ENCODE measurements at regions not wholly inside any gene's neighbourhood (a gene's known extent, or its start where the extent isn't known, plus 50 kb on each side); places are given as distances from the start of the nearest gene placed in this dataset.
"Not testable (repeated sequence)": the region's sequence is repeated elsewhere in the genome, so short reads cannot be mapped to it uniquely, and the experiment has no call there.

- no peaks in the 10 kb centered on the region for H3K27me3 Mint-ChIP-seq (ENCODE audit: unreplicated experiment)
- CTCF ChIA-PET: interaction anchor here (0.6 to 3.2 kb wide), 18 partner anchors 12 to 1368 kb away, joined by 3 to 24 read pairs (median 4); partner anchors contain the start of gene CHD2
- DNase-seq: peak; percentile 79
- H3K9me3 Mint-ChIP-seq (ENCODE audit: low read depth, unreplicated experiment): no peaks in the 10 kb centered on the region
- peak overlapping the region; percentile 24 for H3K27ac Mint-ChIP-seq (ENCODE audit: unreplicated experiment)
- peaks cover 24% of the 10 kb centered on the region for H3K4me1 Mint-ChIP-seq (ENCODE audit: low read depth, unreplicated experiment)
- H3K36me3 Mint-ChIP-seq (ENCODE audit: insufficient read depth, unreplicated experiment): peaks cover 5% of the 10 kb centered on the region
- intact Hi-C loops (cut with micrococcal nuclease; ENCODE audit: unreplicated experiment): loop anchor here (1.0 kb wide), 2 partner anchors 121 to 184 kb away; no protein-coding TSS in a partner anchor
- no TSS peak for BruUV-seq (replicated peaks)
- TF ChIP-seq CTCF (IDR thresholded peaks at IDR 0.05; ENCODE audit: unreplicated experiment): peak; percentile 31
- no peak overlapping the region for H3K4me3 Mint-ChIP-seq (ENCODE audit: low read depth, unreplicated experiment)
Measured at GRCh38 chr15:92797168-92798052, 102.7 kb upstream of the CHD2 start.

GRCh38 chr15:92800013-92800412, 100.1 kb upstream of the CHD2 start:
- Mint-ChIP-seq H3K9me3 (ENCODE audit: low read depth, unreplicated experiment) (no peaks in the 10 kb centered on the region), H3K27me3 (ENCODE audit: unreplicated experiment) (no peaks in the 10 kb centered on the region), H3K4me3 (ENCODE audit: low read depth, unreplicated experiment) (no peak overlapping the region), H3K27ac (ENCODE audit: unreplicated experiment) (no peak overlapping the region), H3K4me1 (ENCODE audit: low read depth, unreplicated experiment) (peaks cover 37% of the 10 kb centered on the region), H3K36me3 (ENCODE audit: insufficient read depth, unreplicated experiment) (peaks cover 20% of the 10 kb centered on the region)
- no peak for DNase-seq
- no TSS peak for BruUV-seq (replicated peaks)
- CTCF ChIA-PET: no interaction called here
- no peak for TF ChIP-seq CTCF (IDR thresholded peaks at IDR 0.05; ENCODE audit: unreplicated experiment)
- intact Hi-C loops (cut with micrococcal nuclease; ENCODE audit: unreplicated experiment): no loop called here

- Mint-ChIP-seq H3K4me1 (ENCODE audit: low read depth, unreplicated experiment) (peaks cover 37% of the 10 kb centered on the region), H3K36me3 (ENCODE audit: insufficient read depth, unreplicated experiment) (peaks cover 20% of the 10 kb centered on the region)
- DNase-seq; H3K27ac Mint-ChIP-seq (ENCODE audit: unreplicated experiment); BruUV-seq (replicated peaks); H3K27me3 Mint-ChIP-seq (ENCODE audit: unreplicated experiment); H3K4me3 Mint-ChIP-seq (ENCODE audit: low read depth, unreplicated experiment); H3K9me3 Mint-ChIP-seq (ENCODE audit: low read depth, unreplicated experiment); intact Hi-C loops (cut with micrococcal nuclease; ENCODE audit: unreplicated experiment): not testable (repeated sequence)
- CTCF ChIA-PET: interaction anchor here (0.7 kb wide), 1 partner anchor 82 kb away, joined by 3 read pairs; no protein-coding TSS in a partner anchor
Measured at GRCh38 chr15:92800416-92801055, 99.6 kb upstream of the CHD2 start.

GRCh38 chr15:92801056-92801773, 98.9 kb upstream of the CHD2 start:
- H3K9me3 Mint-ChIP-seq (ENCODE audit: low read depth, unreplicated experiment); H3K4me3 Mint-ChIP-seq (ENCODE audit: low read depth, unreplicated experiment); BruUV-seq (replicated peaks); H3K27me3 Mint-ChIP-seq (ENCODE audit: unreplicated experiment); intact Hi-C loops (cut with micrococcal nuclease; ENCODE audit: unreplicated experiment): not testable (repeated sequence)
- peak overlapping the region; percentile 38 for H3K27ac Mint-ChIP-seq (ENCODE audit: unreplicated experiment)
- DNase-seq: peak; percentile 28
- CTCF ChIA-PET: interaction anchor here (0.6 to 0.7 kb wide), 3 partner anchors 8 to 138 kb away, joined by 3 to 12 read pairs (median 4); no protein-coding TSS in a partner anchor
- peaks cover 37% of the 10 kb centered on the region for H3K4me1 Mint-ChIP-seq (ENCODE audit: low read depth, unreplicated experiment)
- H3K36me3 Mint-ChIP-seq (ENCODE audit: insufficient read depth, unreplicated experiment): peaks cover 22% of the 10 kb centered on the region

All from Calu3 (cell line).